ENCODE measurements at regions not wholly inside any gene's neighbourhood (a gene's known extent, or its start where the extent isn't known, plus 50 kb on each side); places are given as distances from the start of the nearest gene placed in this dataset.

DNA sequence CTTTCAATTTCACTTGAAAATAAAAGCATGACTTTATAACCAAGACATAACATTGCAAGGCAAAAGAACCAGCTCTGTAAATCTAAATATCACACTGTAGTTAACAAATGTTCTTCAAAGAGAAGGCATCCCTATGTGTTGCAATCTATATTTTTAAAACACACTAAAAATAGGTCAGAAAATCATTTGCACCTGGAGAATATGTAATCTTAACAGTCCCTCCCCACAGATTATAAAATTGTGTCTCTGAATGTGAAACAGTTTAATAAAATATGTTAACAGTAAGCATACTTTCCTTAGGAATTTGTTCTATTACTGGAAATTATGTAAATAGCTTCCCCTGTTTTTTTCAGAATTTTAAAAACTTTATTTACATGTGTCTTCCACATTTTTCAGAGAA is 351.9 kb downstream of the COL12A1 start:
- H4K20me1 ChIP-seq (replicated peaks; ENCODE audit: insufficient read depth) = no peaks in the 10 kb centered on the region

More for the DNA sequence above, 351.9 kb downstream of the COL12A1 start:
- Mint-ChIP-seq H3K36me3 (ENCODE audit: low read depth) (no peaks in the 10 kb centered on the region), H3K9me3 (no peaks in the 10 kb centered on the region), H3K27me3 (ENCODE audit: insufficient read depth, low read depth, poor library complexity) (no peaks in the 10 kb centered on the region), H3K4me1 (no peaks in the 10 kb centered on the region), H3K27ac (no peak overlapping the region), H3K4me3 (no peak overlapping the region)
- Histone ChIP-seq H3K79me2 (replicated peaks; ENCODE audit: insufficient read depth) (no peaks in the 10 kb centered on the region), H3F3A (replicated peaks; ENCODE audit: low read depth) (no peaks in the 10 kb centered on the region), H3K4me1 (ENCODE audit: insufficient read depth) (no peaks in the 10 kb centered on the region), H3K36me3 (ENCODE audit: insufficient read depth) (no peaks in the 10 kb centered on the region), H3K4me3 (no peak overlapping the region), H3K4me2 (no peak overlapping the region), H2AFZ (no peak overlapping the region), H3K9me2 (ENCODE audit: insufficient read depth) (peaks cover 9% of the 10 kb centered on the region; the same call in 1 of the 2 replicates), H3K27ac (ENCODE audit: low read depth) (no peak overlapping the region), H3K27me3 (ENCODE audit: insufficient read depth) (no peaks in the 10 kb centered on the region)
- DNase-seq (ENCODE audit: low spot score) (no peak), ATAC-seq (no peak)
- TF ChIP-seq EZH2 (IDR thresholded peaks at IDR 0.05; ENCODE audit: low read depth, unreplicated experiment) = no peak
- TF ChIP-seq NANOG (IDR thresholded peaks at IDR 0.05; ENCODE audit: borderline replicate concordance) = no peak
- no peak for TF ChIP-seq ZNF331 (CRISPR knock-in tag; IDR thresholded peaks at IDR 0.05; ENCODE audit: low read depth)
- TF ChIP-seq, protein P1, sequence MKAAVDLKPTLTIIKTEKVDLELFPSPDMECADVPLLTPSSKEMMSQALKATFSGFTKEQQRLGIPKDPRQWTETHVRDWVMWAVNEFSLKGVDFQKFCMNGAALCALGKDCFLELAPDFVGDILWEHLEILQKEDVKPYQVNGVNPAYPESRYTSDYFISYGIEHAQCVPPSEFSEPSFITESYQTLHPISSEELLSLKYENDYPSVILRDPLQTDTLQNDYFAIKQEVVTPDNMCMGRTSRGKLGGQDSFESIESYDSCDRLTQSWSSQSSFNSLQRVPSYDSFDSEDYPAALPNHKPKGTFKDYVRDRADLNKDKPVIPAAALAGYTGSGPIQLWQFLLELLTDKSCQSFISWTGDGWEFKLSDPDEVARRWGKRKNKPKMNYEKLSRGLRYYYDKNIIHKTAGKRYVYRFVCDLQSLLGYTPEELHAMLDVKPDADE (IDR thresholded peaks at IDR 0.05) = no peak
- no peak for TF ChIP-seq EZH2phosphoT487 (IDR thresholded peaks at IDR 0.05; ENCODE audit: unreplicated experiment)
- TF ChIP-seq, protein P2, sequence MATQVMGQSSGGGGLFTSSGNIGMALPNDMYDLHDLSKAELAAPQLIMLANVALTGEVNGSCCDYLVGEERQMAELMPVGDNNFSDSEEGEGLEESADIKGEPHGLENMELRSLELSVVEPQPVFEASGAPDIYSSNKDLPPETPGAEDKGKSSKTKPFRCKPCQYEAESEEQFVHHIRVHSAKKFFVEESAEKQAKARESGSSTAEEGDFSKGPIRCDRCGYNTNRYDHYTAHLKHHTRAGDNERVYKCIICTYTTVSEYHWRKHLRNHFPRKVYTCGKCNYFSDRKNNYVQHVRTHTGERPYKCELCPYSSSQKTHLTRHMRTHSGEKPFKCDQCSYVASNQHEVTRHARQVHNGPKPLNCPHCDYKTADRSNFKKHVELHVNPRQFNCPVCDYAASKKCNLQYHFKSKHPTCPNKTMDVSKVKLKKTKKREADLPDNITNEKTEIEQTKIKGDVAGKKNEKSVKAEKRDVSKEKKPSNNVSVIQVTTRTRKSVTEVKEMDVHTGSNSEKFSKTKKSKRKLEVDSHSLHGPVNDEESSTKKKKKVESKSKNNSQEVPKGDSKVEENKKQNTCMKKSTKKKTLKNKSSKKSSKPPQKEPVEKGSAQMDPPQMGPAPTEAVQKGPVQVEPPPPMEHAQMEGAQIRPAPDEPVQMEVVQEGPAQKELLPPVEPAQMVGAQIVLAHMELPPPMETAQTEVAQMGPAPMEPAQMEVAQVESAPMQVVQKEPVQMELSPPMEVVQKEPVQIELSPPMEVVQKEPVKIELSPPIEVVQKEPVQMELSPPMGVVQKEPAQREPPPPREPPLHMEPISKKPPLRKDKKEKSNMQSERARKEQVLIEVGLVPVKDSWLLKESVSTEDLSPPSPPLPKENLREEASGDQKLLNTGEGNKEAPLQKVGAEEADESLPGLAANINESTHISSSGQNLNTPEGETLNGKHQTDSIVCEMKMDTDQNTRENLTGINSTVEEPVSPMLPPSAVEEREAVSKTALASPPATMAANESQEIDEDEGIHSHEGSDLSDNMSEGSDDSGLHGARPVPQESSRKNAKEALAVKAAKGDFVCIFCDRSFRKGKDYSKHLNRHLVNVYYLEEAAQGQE (IDR thresholded peaks at IDR 0.05; ENCODE audit: unreplicated experiment) = no peak
- TF ChIP-seq, protein P3, sequence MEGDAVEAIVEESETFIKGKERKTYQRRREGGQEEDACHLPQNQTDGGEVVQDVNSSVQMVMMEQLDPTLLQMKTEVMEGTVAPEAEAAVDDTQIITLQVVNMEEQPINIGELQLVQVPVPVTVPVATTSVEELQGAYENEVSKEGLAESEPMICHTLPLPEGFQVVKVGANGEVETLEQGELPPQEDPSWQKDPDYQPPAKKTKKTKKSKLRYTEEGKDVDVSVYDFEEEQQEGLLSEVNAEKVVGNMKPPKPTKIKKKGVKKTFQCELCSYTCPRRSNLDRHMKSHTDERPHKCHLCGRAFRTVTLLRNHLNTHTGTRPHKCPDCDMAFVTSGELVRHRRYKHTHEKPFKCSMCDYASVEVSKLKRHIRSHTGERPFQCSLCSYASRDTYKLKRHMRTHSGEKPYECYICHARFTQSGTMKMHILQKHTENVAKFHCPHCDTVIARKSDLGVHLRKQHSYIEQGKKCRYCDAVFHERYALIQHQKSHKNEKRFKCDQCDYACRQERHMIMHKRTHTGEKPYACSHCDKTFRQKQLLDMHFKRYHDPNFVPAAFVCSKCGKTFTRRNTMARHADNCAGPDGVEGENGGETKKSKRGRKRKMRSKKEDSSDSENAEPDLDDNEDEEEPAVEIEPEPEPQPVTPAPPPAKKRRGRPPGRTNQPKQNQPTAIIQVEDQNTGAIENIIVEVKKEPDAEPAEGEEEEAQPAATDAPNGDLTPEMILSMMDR (conservative IDR thresholded peaks at IDR 0.05; ENCODE audit: low read depth in 2 of 2) = no peak
- no peak for TF ChIP-seq ZNF114 (CRISPR knock-in tag; IDR thresholded peaks at IDR 0.05)
- TF ChIP-seq JUNB (IDR thresholded peaks at IDR 0.05; ENCODE audit: unreplicated experiment) = no peak
- no peak for TF ChIP-seq CREB1 (CRISPR knock-in tag; IDR thresholded peaks at IDR 0.05; ENCODE audit: low read depth)

Data from GM23338 (cell line).